ENCODE measurements at regions not wholly inside any gene's neighbourhood (a gene's known extent, or its start where the extent isn't known, plus 50 kb on each side); places are given as distances from the start of the nearest gene placed in this dataset.

DNA sequence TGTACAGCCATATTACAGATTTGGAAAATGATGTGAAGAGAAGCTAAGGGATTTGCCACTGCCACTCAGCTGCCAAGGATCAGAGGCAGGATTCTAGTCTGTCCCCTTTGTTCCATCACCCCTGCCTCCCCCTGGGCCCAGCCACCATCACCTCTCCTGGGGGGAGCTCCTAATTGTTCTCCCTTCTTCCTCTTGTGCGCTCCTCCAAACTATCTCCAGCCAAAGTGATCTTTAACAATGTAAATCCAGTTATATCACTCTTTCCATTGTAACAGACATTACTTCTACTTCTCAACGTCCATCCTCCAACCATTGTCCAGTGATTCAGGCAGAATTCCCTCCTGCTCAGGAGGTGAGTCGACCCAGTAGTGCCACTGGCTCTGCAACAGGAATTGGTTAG is 164.1 kb downstream of the PLPP3 start:
- TF ChIP-seq TAF1 (IDR thresholded peaks at IDR 0.05; ENCODE audit: borderline replicate concordance, low read depth, low read length) (no peak), POLR2A (IDR thresholded peaks at IDR 0.05; ENCODE audit: low read depth, low read length) (no peak), POLR2AphosphoS5 (IDR thresholded peaks at IDR 0.05; ENCODE audit: low read depth, low read length) (no peak)
- DNase-seq (ENCODE audit: insufficient read length) (no peak), FAIRE-seq (no peak)

DNA sequence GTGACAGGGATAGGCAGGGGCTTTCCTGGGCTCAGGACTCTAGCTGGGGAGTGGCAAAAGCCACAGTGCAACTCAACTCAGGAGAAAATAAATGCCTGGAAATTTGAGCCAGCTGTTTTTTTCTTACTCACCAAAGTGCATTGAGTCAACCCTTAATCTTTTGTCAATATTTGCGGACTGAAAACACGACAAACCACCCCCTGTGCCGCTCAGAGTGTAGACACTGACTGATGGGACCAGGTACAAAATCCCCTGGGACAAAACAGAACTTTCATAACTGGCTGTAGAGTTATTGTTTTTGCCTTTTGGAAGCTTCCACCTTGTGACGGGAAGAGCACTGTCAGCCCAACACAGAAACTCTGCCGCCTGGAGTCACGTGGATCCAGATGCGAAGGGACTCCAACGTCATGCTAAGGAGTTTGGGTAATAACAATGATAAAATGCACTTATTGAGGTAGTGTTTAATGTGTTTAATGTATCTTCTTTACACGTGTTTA is 164.6 kb downstream of the PLPP3 start:
- TF ChIP-seq TAF1 (IDR thresholded peaks at IDR 0.05; ENCODE audit: borderline replicate concordance, low read depth, low read length) (no peak), POLR2A (IDR thresholded peaks at IDR 0.05; ENCODE audit: low read depth, low read length) (no peak), POLR2AphosphoS5 (IDR thresholded peaks at IDR 0.05; ENCODE audit: low read depth, low read length) (no peak)
- DNase-seq (ENCODE audit: insufficient read length): no peak
- FAIRE-seq: no peak

DNA sequence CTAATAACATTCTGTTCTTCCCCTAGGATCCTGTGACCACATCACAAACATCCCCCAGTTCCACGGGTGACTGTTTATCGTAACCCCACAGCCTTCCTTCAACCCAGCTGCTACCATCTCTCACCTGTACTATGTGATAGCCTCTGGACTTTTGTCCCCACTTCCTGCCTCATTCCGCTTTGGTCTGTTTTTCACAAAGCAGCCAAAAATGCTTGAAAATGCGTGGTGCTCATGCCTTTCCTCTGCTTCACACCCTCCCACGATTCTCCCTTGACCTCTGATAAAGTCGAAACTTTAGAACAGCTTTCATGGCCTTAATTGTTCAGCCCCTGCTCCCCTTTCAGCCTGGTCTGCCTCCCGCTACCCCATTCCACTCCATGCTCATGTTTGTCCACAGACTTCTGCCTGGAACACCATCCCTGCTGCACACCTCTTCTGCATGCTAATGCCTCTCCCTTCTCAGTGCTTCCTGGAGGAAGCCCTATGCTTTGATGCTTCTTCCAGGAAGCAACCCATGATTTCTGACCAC is 165.6 kb downstream of the PLPP3 start:
- DNase-seq (ENCODE audit: insufficient read length) (no peak), FAIRE-seq (no peak)
- TF ChIP-seq POLR2AphosphoS5 (IDR thresholded peaks at IDR 0.05; ENCODE audit: low read depth, low read length) (no peak), TAF1 (IDR thresholded peaks at IDR 0.05; ENCODE audit: borderline replicate concordance, low read depth, low read length) (no peak), POLR2A (IDR thresholded peaks at IDR 0.05; ENCODE audit: low read depth, low read length) (no peak)

DNA sequence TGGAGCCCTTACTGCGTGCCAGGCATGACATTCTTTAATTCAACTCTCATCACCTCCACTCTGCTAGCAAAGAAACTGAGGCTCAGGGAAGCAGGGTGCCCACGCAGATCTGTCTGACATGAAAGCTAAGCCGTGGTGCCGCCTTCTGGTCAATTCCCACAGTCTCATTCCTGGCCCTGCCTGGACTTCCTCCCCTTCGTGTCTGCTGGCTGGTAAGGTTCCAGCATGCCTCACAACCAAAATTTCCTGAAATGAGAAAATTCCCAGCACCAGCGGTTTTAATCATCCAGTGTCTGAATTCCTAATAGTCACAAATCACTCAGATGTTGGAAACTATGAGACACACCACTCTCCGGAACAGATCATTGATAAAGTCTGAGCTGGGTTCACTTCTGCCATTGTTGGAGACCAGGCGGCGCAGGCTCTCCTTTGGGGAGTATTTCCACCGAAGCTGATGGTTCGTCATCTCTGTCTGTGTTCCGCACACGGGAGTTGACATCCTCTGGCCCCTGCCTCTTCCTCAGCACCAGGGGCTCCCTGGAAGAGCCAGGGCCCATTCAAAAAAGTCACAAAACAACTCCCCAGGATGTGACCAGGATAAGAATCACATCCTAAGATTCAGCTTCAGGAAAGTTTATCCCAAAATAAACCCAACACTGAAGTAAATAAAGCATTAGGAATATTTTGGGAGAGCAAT is 167.7 kb downstream of the PLPP3 start:
- DNase-seq (ENCODE audit: insufficient read length) (no peak), FAIRE-seq (no peak)
- TF ChIP-seq POLR2A (IDR thresholded peaks at IDR 0.05; ENCODE audit: low read depth, low read length): no peak
- TF ChIP-seq POLR2AphosphoS5 (IDR thresholded peaks at IDR 0.05; ENCODE audit: low read depth, low read length): no peak
- no peak for TF ChIP-seq TAF1 (IDR thresholded peaks at IDR 0.05; ENCODE audit: borderline replicate concordance, low read depth, low read length)

DNA sequence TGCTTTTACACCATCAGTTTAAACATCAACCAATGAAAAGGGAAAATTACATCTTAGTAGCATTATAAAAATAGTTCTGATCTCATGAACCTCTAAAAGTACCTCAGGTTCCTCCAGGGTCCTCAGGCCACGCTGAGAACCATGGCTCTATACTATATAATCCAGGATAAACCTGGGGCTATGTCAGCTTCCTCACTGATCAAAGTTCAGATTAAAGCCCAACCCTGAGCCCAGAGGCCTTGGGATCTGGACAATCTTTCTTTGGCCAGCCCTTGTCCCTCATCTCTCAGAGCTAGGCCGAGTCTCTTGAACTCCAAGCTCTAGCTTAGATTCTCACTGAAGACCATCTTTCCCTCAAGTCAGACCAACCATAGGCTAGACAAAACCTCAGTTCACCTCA is 168.3 kb downstream of the PLPP3 start:
- DNase-seq (ENCODE audit: insufficient read length): no peak
- no peak for FAIRE-seq
- TF ChIP-seq POLR2A (IDR thresholded peaks at IDR 0.05; ENCODE audit: low read depth, low read length) (no peak), TAF1 (IDR thresholded peaks at IDR 0.05; ENCODE audit: borderline replicate concordance, low read depth, low read length) (no peak), POLR2AphosphoS5 (IDR thresholded peaks at IDR 0.05; ENCODE audit: low read depth, low read length) (no peak)

DNA sequence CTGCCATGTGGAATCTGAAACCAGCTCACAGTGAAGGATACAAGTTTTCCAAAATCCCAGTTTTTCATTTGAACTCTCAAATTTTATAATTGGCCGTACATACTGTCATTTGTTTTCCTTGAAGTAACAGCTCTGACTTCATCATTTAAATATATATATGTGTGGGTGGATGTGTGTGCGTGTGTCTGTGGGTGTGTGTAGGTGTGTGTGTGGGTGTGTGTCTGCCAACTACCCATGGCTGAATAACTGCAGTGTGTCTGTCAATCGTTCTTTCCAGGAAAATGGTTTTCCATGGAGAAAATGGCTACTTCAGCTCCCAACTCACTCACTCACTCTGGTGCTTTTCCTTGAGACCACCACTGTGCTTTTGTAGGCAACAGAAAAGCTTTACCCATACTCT is 169.0 kb downstream of the PLPP3 start:
- DNase-seq (ENCODE audit: insufficient read length): no peak
- TF ChIP-seq POLR2A (IDR thresholded peaks at IDR 0.05; ENCODE audit: low read depth, low read length): no peak
- TF ChIP-seq POLR2AphosphoS5 (IDR thresholded peaks at IDR 0.05; ENCODE audit: low read depth, low read length): no peak
- TF ChIP-seq TAF1 (IDR thresholded peaks at IDR 0.05; ENCODE audit: borderline replicate concordance, low read depth, low read length): no peak
- no peak for FAIRE-seq

DNA sequence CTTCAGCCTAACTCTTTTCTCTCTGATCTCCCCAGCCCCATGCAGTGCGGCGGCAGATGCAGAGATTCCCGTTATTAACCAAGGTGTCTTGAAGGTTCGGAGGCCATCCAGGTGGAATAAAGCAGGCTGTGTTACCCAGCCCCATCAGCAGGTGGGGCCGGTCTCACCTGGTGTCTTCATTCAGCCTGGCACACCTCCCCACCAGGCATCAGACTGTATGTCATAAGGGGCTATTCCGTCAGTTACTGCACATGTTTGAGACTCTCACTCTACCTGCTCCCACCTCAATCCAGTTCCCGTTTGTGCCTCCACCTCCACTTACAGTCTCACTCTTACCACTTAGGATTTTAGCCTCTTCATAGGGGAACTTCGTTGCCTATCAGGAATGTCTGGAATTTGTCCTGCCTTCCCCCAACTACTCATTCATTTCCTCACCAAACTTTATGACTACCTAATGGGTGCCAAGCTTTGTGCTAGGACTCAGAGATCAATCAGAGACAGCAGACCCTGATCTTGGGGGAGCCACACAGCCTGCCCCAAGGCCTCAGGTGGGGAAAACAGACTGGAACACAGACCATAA is 170.2 kb downstream of the PLPP3 start:
- FAIRE-seq (no peak), DNase-seq (ENCODE audit: insufficient read length) (peak; percentile 21)
- no peak for TF ChIP-seq TAF1 (IDR thresholded peaks at IDR 0.05; ENCODE audit: borderline replicate concordance, low read depth, low read length)
- no peak for TF ChIP-seq POLR2A (IDR thresholded peaks at IDR 0.05; ENCODE audit: low read depth, low read length)
- TF ChIP-seq POLR2AphosphoS5 (IDR thresholded peaks at IDR 0.05; ENCODE audit: low read depth, low read length): no peak

DNA sequence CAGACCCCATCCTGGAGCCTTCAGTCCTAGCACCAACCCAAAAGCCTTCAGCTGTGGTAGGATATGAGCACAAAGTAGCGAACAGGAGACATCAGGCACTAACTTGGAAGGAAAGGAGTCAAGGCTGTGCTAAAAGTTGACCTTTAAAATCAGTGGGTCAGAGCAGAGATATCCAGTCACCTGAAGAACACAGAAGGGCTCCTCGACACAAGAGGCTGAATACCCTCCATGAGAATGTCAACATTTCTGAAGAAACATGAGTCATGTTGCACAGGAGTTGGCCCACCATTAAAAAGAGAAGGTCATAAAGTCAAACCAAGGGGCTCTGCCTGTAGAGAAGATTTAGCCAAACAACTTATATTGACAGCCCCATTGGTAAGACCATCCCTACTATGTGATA is 172.5 kb downstream of the PLPP3 start:
- no peak for DNase-seq (ENCODE audit: insufficient read length)
- no peak for TF ChIP-seq POLR2AphosphoS5 (IDR thresholded peaks at IDR 0.05; ENCODE audit: low read depth, low read length)
- no peak for TF ChIP-seq POLR2A (IDR thresholded peaks at IDR 0.05; ENCODE audit: low read depth, low read length)
- no peak for TF ChIP-seq TAF1 (IDR thresholded peaks at IDR 0.05; ENCODE audit: borderline replicate concordance, low read depth, low read length)
- no peak for FAIRE-seq

DNA sequence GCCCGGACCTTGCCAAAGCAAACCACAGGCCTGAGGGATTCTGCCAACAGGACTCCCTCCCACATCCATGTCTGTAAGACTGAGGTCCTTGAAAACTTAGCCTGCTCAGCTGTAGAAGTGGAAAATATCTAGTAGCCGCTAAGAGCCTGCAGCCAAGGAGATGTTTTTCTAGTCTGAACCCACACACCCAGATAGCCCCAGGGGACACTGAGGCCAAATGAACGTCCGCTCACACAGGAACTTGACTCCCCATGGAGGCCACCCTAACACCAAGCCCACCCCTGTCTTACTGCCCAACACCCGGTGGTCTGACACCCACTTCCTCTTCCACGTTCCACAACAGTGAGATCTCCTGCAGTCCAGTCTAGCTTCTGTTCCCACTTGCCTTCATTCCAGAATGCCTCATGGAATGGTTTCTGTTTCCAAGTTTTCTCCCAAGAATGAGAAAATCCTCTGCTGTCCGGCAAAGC is 174.8 kb downstream of the PLPP3 start:
- DNase-seq (ENCODE audit: insufficient read length) (no peak), FAIRE-seq (no peak)
- TF ChIP-seq POLR2AphosphoS5 (IDR thresholded peaks at IDR 0.05; ENCODE audit: low read depth, low read length): no peak
- TF ChIP-seq POLR2A (IDR thresholded peaks at IDR 0.05; ENCODE audit: low read depth, low read length): no peak
- no peak for TF ChIP-seq TAF1 (IDR thresholded peaks at IDR 0.05; ENCODE audit: borderline replicate concordance, low read depth, low read length)

DNA sequence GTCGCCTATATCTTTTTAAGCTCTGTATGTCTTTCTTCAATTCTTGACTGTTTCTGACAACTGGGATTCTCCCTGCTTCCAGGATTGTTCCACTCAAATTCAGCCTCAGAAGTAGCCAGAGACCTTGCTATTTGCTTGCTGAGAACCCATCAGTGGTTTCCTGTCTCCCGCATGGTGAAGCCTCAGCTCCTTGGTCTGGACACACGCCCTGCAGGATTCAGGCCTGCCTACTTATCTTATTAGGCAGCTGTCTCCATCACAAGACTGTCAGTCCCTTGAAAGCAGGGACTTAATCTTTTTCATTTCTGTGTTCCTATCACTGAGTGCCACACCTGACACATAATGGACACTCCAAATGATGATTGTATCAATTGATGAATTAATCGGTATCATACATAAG is 175.3 kb downstream of the PLPP3 start:
- no peak for DNase-seq (ENCODE audit: insufficient read length)
- TF ChIP-seq POLR2AphosphoS5 (IDR thresholded peaks at IDR 0.05; ENCODE audit: low read depth, low read length) (no peak), TAF1 (IDR thresholded peaks at IDR 0.05; ENCODE audit: borderline replicate concordance, low read depth, low read length) (no peak), POLR2A (IDR thresholded peaks at IDR 0.05; ENCODE audit: low read depth, low read length) (no peak)
- FAIRE-seq: no peak

DNA sequence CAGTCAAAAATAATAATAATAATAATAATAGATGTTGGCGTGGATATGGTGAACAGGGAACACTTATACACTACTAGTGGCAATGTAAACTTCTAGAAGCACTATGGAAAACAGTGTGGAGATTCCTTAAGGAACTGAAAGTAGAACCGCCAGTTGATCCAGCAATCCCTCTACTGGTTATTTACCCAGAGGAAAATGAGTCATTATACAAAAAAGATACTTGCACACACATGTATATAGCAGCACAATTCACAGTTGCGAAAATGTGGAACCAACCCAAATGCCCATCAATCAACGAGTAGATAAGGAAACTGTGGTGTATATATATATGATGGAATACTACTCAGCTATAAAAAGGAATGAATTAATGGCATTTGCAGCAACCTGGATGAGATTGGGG is 176.0 kb downstream of the PLPP3 start:
- TF ChIP-seq POLR2AphosphoS5 (IDR thresholded peaks at IDR 0.05; ENCODE audit: low read depth, low read length): no peak
- no peak for TF ChIP-seq TAF1 (IDR thresholded peaks at IDR 0.05; ENCODE audit: borderline replicate concordance, low read depth, low read length)
- no peak for DNase-seq (ENCODE audit: insufficient read length)
- no peak for FAIRE-seq

DNA sequence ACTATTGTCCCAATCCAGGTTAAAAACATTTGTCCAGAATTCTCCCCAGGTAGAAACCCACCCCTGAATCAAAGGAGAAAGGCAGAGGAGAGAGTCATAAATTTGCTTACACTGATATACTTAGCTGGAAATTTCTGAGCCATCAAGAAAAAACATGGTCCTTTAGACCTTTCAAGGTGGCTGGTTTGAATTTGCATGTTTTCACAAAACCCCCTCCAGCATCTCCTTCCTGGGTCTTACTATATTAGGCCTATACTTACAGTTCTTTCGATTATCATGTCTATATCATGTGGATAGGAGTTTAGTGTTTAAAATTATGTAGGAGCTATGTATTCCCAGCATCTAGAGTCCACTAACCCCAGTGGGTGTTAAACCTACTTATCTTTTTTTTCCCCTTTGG is 178.2 kb downstream of the PLPP3 start:
- no peak for FAIRE-seq
- TF ChIP-seq TAF1 (IDR thresholded peaks at IDR 0.05; ENCODE audit: borderline replicate concordance, low read depth, low read length): no peak
- TF ChIP-seq POLR2AphosphoS5 (IDR thresholded peaks at IDR 0.05; ENCODE audit: low read depth, low read length): no peak
- no peak for TF ChIP-seq POLR2A (IDR thresholded peaks at IDR 0.05; ENCODE audit: low read depth, low read length)
- DNase-seq (ENCODE audit: insufficient read length): no peak
